Smooth muscle cell (in vitro differentiated cells): ENCODE measurements at regions not wholly inside any gene's neighbourhood (a gene's known extent, or its start where the extent isn't known, plus 50 kb on each side); places are given as distances from the start of the nearest gene placed in this dataset.
A peak's percentile ranks its signal among the peaks of the same experiment; 100 is the strongest.

Experiments used
- DNase-seq: peaks from one replicate; lab custom pipeline; 2025; ENCODE audit not compliant: unreplicated experiment; lab: John Stamatoyannopoulos, UW
- H2AFZ ChIP-seq: fragments of 200-600 bp; sonication (generic); 2 replicates; pipeline ENCODE4 v1.6.0; 2016; ENCODE audit warnings: antibody characterized with exemption, low read depth, mild to moderate bottlenecking
- H3F3A ChIP-seq: fragments of 200-600 bp; sonication (generic); 2 replicates; pipeline ENCODE4 v1.6.0; 2017; ENCODE audit warnings: antibody characterized with exemption, low read depth
- H3K27ac ChIP-seq: fragments of 200-600 bp; sonication (generic); 2 replicates; pipeline ENCODE4 v1.5.1; 2016; ENCODE audit warnings: low read depth, mild to moderate bottlenecking
- H3K27me3 ChIP-seq: fragments of 200-600 bp; sonication (generic); 2 replicates; pipeline ENCODE4 v1.6.1; 2016; ENCODE audit warnings: low read depth, mild to moderate bottlenecking
- H3K36me3 ChIP-seq: fragments of 200-600 bp; sonication (generic); 2 replicates; pipeline ENCODE4 v1.5.1; 2016; ENCODE audit warnings: low read depth
- H3K4me1 ChIP-seq: fragments of 200-600 bp; sonication (generic); 2 replicates; pipeline ENCODE4 v1.5.1; 2016; ENCODE audit warnings: low read depth
- H3K4me2 ChIP-seq: fragments of 200-600 bp; sonication (generic); 2 replicates; pipeline ENCODE4 v1.6.0; 2016; ENCODE audit warnings: mild to moderate bottlenecking
- H3K4me3 ChIP-seq: fragments of 200-600 bp; sonication (generic); 2 replicates; pipeline ENCODE4 v1.5.1; 2016; ENCODE audit warnings: mild to moderate bottlenecking
- H3K79me2 ChIP-seq: fragments of 200-600 bp; sonication (generic); 2 replicates; pipeline ENCODE4 v1.6.0; 2016; ENCODE audit warnings: low read depth, mild to moderate bottlenecking
- H3K9ac ChIP-seq: fragments of 200-600 bp; sonication (generic); 2 replicates; pipeline ENCODE4 v1.6.0; 2016; ENCODE audit warnings: low read depth
- H3K9me3 ChIP-seq: fragments of 200-600 bp; sonication (generic); replicated peaks from 2 replicates; pipeline ENCODE4 v1.5.1; 2016; ENCODE audit warnings: low read depth
- H4K20me1 ChIP-seq: fragments of 200-600 bp; sonication (generic); 2 replicates; pipeline ENCODE4 v1.6.0; 2016; ENCODE audit warnings: low read depth
- CTCF ChIP-seq: fragments of 200-600 bp; sonication (generic); IDR thresholded peaks from 2 replicates; pipeline ENCODE4 v1.5.1; 2017; ENCODE audit warnings: borderline replicate concordance, mild to moderate bottlenecking, antibody characterized with exemption; ENCODE audit not compliant: insufficient read depth, poor library complexity, severe bottlenecking
- WGBS: methylation state at CpG from one replicate; pipeline ENCODE4 v1.1.7; 2016; ENCODE audit warnings: low lambda C conversion rate; 5-methylcytosine and 5-hydroxymethylcytosine counted together

GRCh38 chr9:23543419-23543818 lies 282.6 kb downstream of the ELAVL2 start:
- 17% methylated on average over 3 of the region's 3 CpGs for WGBS
- Histone ChIP-seq H3K4me1 (peaks cover 2% of the 10 kb centered on the region), H3K4me3 (no peak overlapping the region), H3F3A (no peaks in the 10 kb centered on the region), H3K27me3 (no peaks in the 10 kb centered on the region), H3K9me3 (no peaks in the 10 kb centered on the region), H3K9ac (no peak overlapping the region), H4K20me1 (no peaks in the 10 kb centered on the region), H3K27ac (no peak overlapping the region), H3K36me3 (no peaks in the 10 kb centered on the region), H3K4me2 (peak overlapping the region; percentile 12), H2AFZ (no peak overlapping the region), H3K79me2 (no peaks in the 10 kb centered on the region)
- no peak for DNase-seq
- no peak for TF ChIP-seq CTCF

GRCh38 chr9:23545728-23546127 lies 280.3 kb downstream of the ELAVL2 start:
- no peak overlapping the region for H2AFZ ChIP-seq
- H3K4me3 ChIP-seq: no peak overlapping the region
- H3K9ac ChIP-seq: no peak overlapping the region
- no peak for TF ChIP-seq CTCF
- no peaks in the 10 kb centered on the region for H3K4me1 ChIP-seq
- no peaks in the 10 kb centered on the region for H3F3A ChIP-seq
- no peaks in the 10 kb centered on the region for H3K9me3 ChIP-seq
- H3K27me3 ChIP-seq: no peaks in the 10 kb centered on the region
- H3K27ac ChIP-seq: no peak overlapping the region
- no peaks in the 10 kb centered on the region for H3K79me2 ChIP-seq
- no peaks in the 10 kb centered on the region for H4K20me1 ChIP-seq
- DNase-seq: no peak
- no peaks in the 10 kb centered on the region for H3K36me3 ChIP-seq
- H3K4me2 ChIP-seq: no peak overlapping the region
- 92% methylated on average over 3 of the region's 3 CpGs for WGBS

- Histone ChIP-seq H4K20me1 (no peaks in the 10 kb centered on the region), H3K27ac (no peak overlapping the region), H3K79me2 (no peaks in the 10 kb centered on the region), H3K9me3 (no peaks in the 10 kb centered on the region), H3K4me2 (no peak overlapping the region), H3K27me3 (no peaks in the 10 kb centered on the region), H3K4me3 (no peak overlapping the region), H3K4me1 (peaks cover 5% of the 10 kb centered on the region), H3K9ac (no peak overlapping the region), H2AFZ (no peak overlapping the region), H3F3A (no peaks in the 10 kb centered on the region), H3K36me3 (no peaks in the 10 kb centered on the region)
- no peak for DNase-seq
- no peak for TF ChIP-seq CTCF
- 86% methylated on average over 2 of the region's 2 CpGs for whole genome bisulfite sequencing
Measured at GRCh38 chr9:23551311-23551721, 274.7 kb downstream of the ELAVL2 start.

- Histone ChIP-seq H3K4me3 (no peak overlapping the region), H3K79me2 (no peaks in the 10 kb centered on the region), H2AFZ (no peak overlapping the region), H3K27me3 (no peaks in the 10 kb centered on the region), H3K36me3 (no peaks in the 10 kb centered on the region), H3K4me2 (no peak overlapping the region), H3K9ac (no peak overlapping the region), H3F3A (no peaks in the 10 kb centered on the region), H3K27ac (no peak overlapping the region), H3K9me3 (no peaks in the 10 kb centered on the region), H3K4me1 (peaks cover 9% of the 10 kb centered on the region), H4K20me1 (no peaks in the 10 kb centered on the region)
- no peak for TF ChIP-seq CTCF
- 87% methylated on average over 5 of the region's 5 CpGs for WGBS
- no peak for DNase-seq
Measured at GRCh38 chr9:23551929-23552707, 273.9 kb downstream of the ELAVL2 start.
